ENCODE measurements at regions not wholly inside any gene's neighbourhood (a gene's known extent, or its start where the extent isn't known, plus 50 kb on each side); places are given as distances from the start of the nearest gene placed in this dataset.

GRCh38 chr5:167598166-167598565 is 693.3 kb upstream of the WWC1 start:
- H3K79me2 ChIP-seq (ENCODE audit: insufficient read depth, low read length) = no peaks in the 10 kb centered on the region
- no peaks in the 10 kb centered on the region; the same call in 1 of the 2 replicates for H3K27me3 ChIP-seq (ENCODE audit: low read length)
- no peaks in the 10 kb centered on the region for H3K9me2 ChIP-seq (replicated peaks; ENCODE audit: insufficient read depth, low read length)
- no peak overlapping the region for H3K4me3 ChIP-seq (ENCODE audit: insufficient read depth, low read length, poor library complexity, severe bottlenecking)
- no peak overlapping the region for H3K27ac ChIP-seq (ENCODE audit: low read depth, low read length)
- H2AFZ ChIP-seq (ENCODE audit: low read depth, low read length, severe bottlenecking) = no peak overlapping the region
- no peak for TF ChIP-seq CTCF (IDR thresholded peaks at IDR 0.05; ENCODE audit: insufficient read depth, low read length, poor library complexity, severe bottlenecking)
- no peaks in the 10 kb centered on the region for H3K36me3 ChIP-seq (ENCODE audit: low read length)
- H3F3A ChIP-seq (ENCODE audit: insufficient read depth) = no peaks in the 10 kb centered on the region
- H3K4me2 ChIP-seq (ENCODE audit: low read depth, low read length, poor library complexity, severe bottlenecking) = no peak overlapping the region
- H3K9ac ChIP-seq (ENCODE audit: low read length) = no peak overlapping the region
- H4K20me1 ChIP-seq (ENCODE audit: low read depth, low read length) = no peaks in the 10 kb centered on the region
- no peaks in the 10 kb centered on the region for H3K9me3 ChIP-seq (ENCODE audit: insufficient read depth, low read length)

- Histone ChIP-seq H3K79me2 (ENCODE audit: insufficient read depth, low read length) (no peaks in the 10 kb centered on the region), H3K4me2 (ENCODE audit: low read depth, low read length, poor library complexity, severe bottlenecking) (no peak overlapping the region)
Measured at GRCh38 chr5:167602067-167602466, 689.4 kb upstream of the WWC1 start.

GRCh38 chr5:167603135-167603534 is 688.3 kb upstream of the WWC1 start:
- H3K4me2 ChIP-seq (ENCODE audit: low read depth, low read length, poor library complexity, severe bottlenecking) = no peak overlapping the region
- no peak overlapping the region for H3K4me3 ChIP-seq (ENCODE audit: insufficient read depth, low read length, poor library complexity, severe bottlenecking)
- TF ChIP-seq EZH2phosphoT487 (conservative IDR thresholded peaks at IDR 0.05; ENCODE audit: low read length) = no peak
- H4K20me1 ChIP-seq (ENCODE audit: low read depth, low read length) = no peaks in the 10 kb centered on the region
- no peak overlapping the region for H3K27ac ChIP-seq (ENCODE audit: low read depth, low read length)
- H3K27me3 ChIP-seq (ENCODE audit: low read length) = no peaks in the 10 kb centered on the region
- H3K79me2 ChIP-seq (ENCODE audit: insufficient read depth, low read length) = no peaks in the 10 kb centered on the region
- no peaks in the 10 kb centered on the region for H3K9me2 ChIP-seq (replicated peaks; ENCODE audit: insufficient read depth, low read length)
- H3K36me3 ChIP-seq (ENCODE audit: low read length) = no peaks in the 10 kb centered on the region
- no peaks in the 10 kb centered on the region for H3K9me3 ChIP-seq (ENCODE audit: insufficient read depth, low read length)
- H3K9ac ChIP-seq (ENCODE audit: low read length) = no peak overlapping the region
- H3F3A ChIP-seq (ENCODE audit: insufficient read depth) = no peaks in the 10 kb centered on the region
- H2AFZ ChIP-seq (ENCODE audit: low read depth, low read length, severe bottlenecking) = no peak overlapping the region

More at GRCh38 chr5:167602067-167602466, 689.4 kb upstream of the WWC1 start:
- no peak overlapping the region for H3K9ac ChIP-seq (ENCODE audit: low read length)
- no peak for TF ChIP-seq CTCF (IDR thresholded peaks at IDR 0.05; ENCODE audit: insufficient read depth, low read length, poor library complexity, severe bottlenecking)
- no peak for TF ChIP-seq EZH2phosphoT487 (conservative IDR thresholded peaks at IDR 0.05; ENCODE audit: low read length)
- H3K9me3 ChIP-seq (ENCODE audit: insufficient read depth, low read length) = no peaks in the 10 kb centered on the region
- no peaks in the 10 kb centered on the region for H3K9me2 ChIP-seq (replicated peaks; ENCODE audit: insufficient read depth, low read length)
- no peak overlapping the region for H3K27ac ChIP-seq (ENCODE audit: low read depth, low read length)
- H3K4me3 ChIP-seq (ENCODE audit: insufficient read depth, low read length, poor library complexity, severe bottlenecking) = no peak overlapping the region
- H2AFZ ChIP-seq (ENCODE audit: low read depth, low read length, severe bottlenecking) = no peak overlapping the region
- no peaks in the 10 kb centered on the region for H3K36me3 ChIP-seq (ENCODE audit: low read length)
- no peaks in the 10 kb centered on the region for H3F3A ChIP-seq (ENCODE audit: insufficient read depth)
- no peaks in the 10 kb centered on the region for H3K27me3 ChIP-seq (ENCODE audit: low read length)
- no peaks in the 10 kb centered on the region for H4K20me1 ChIP-seq (ENCODE audit: low read depth, low read length)

- H3K9ac ChIP-seq (ENCODE audit: low read length) = no peak overlapping the region
- no peaks in the 10 kb centered on the region for H3F3A ChIP-seq (ENCODE audit: insufficient read depth)
- H3K36me3 ChIP-seq (ENCODE audit: low read length) = no peaks in the 10 kb centered on the region
- H3K27me3 ChIP-seq (ENCODE audit: low read length) = no peaks in the 10 kb centered on the region
- H3K27ac ChIP-seq (ENCODE audit: low read depth, low read length) = no peak overlapping the region
- H3K4me3 ChIP-seq (ENCODE audit: insufficient read depth, low read length, poor library complexity, severe bottlenecking) = no peak overlapping the region
- H2AFZ ChIP-seq (ENCODE audit: low read depth, low read length, severe bottlenecking) = no peak overlapping the region
- no peak overlapping the region for H3K4me2 ChIP-seq (ENCODE audit: low read depth, low read length, poor library complexity, severe bottlenecking)
- H3K79me2 ChIP-seq (ENCODE audit: insufficient read depth, low read length) = no peaks in the 10 kb centered on the region
- no peak for TF ChIP-seq CTCF (IDR thresholded peaks at IDR 0.05; ENCODE audit: insufficient read depth, low read length, poor library complexity, severe bottlenecking)
- TF ChIP-seq EZH2phosphoT487 (conservative IDR thresholded peaks at IDR 0.05; ENCODE audit: low read length) = no peak
- no peaks in the 10 kb centered on the region for H4K20me1 ChIP-seq (ENCODE audit: low read depth, low read length)
- H3K9me2 ChIP-seq (replicated peaks; ENCODE audit: insufficient read depth, low read length) = no peaks in the 10 kb centered on the region
- H3K9me3 ChIP-seq (ENCODE audit: insufficient read depth, low read length) = no peaks in the 10 kb centered on the region
Measured at GRCh38 chr5:167608390-167609272, 682.8 kb upstream of the WWC1 start.

Measured in SU-DHL-6 (cell line).